Psoas muscle (tissue), 7 donors: ENCODE measurements at regions not wholly inside any gene's neighbourhood (a gene's known extent, or its start where the extent isn't known, plus 50 kb on each side); places are given as distances from the start of the nearest gene placed in this dataset.

ENCODE experiments used
- ATAC-seq, 4 donors: fragments of 200-7000 bp; cut with Tn5 transposase; one replicate each; pipeline ENCODE4 v1.9.1; 2020; ENCODE audit warnings: moderate library complexity in 3 of 4, mild to moderate bottlenecking in 2 of 4
- DNase-seq, 2 donors: peaks; one replicate each; pipeline ENCODE4 v3.0.0-alpha.2; 2020
- H3K27ac ChIP-seq: fragments of 200-600 bp; one replicate; pipeline ENCODE4 v1.8.0; 2022
- H3K27me3 ChIP-seq, 3 donors: fragments of 200-600 bp in 1 of 3; one replicate each; pipeline versions ENCODE4 v1.6.1 to v1.8.0; 2013 to 2022; ENCODE audit warnings: low read length in 2 of 3, mild to moderate bottlenecking in 2 of 3, moderate library complexity in 1 of 3; ENCODE audit not compliant: insufficient read depth in 3 of 3
- H3K36me3 ChIP-seq, 2 donors: fragments of 200-600 bp in 1 of 2; one replicate each; pipeline versions ENCODE4 v1.6.1 to v1.8.0; 2013 to 2022; ENCODE audit warnings: low read depth in 1 of 2, mild to moderate bottlenecking in 1 of 2, moderate library complexity in 1 of 2; ENCODE audit not compliant: insufficient read depth in 1 of 2
- H3K4me1 ChIP-seq: fragments of 200-600 bp; one replicate; pipeline ENCODE4 v1.8.0; 2022
- H3K4me3 ChIP-seq: fragments of 200-600 bp; one replicate; pipeline ENCODE4 v1.8.0; 2022; ENCODE audit warnings: mild to moderate bottlenecking
- H3K9me3 ChIP-seq: fragments of 200-600 bp; one replicate; pipeline ENCODE4 v1.8.0; 2022
- CTCF ChIP-seq: fragments of 200-600 bp; IDR thresholded peaks from one replicate; pipeline ENCODE4 v1.8.0; 2022; ENCODE audit warnings: antibody characterized with exemption
- WGBS, 3 donors: extraction: QIAGEN DNeasy Blood & Tissue Kit; methylation state at CpG; one replicate each; pipeline versions ENCODE4 v1.1.6 to v1.1.7; 2013; 5-methylcytosine and 5-hydroxymethylcytosine counted together
- intact Hi-C, 2 donors: fragments of 100-400 bp; cut with DNase I; formaldehyde crosslinking; loops; one replicate each; pipeline versions ENCODE4 v1.11.0 to v1.14.2; 2022
- donor health status: healthy with polysubstance abuse.
- donor health status: DM: no; HTN: no; CAD: no; lungs with moderate emphysema.
- donor health status: Bipolar disorder and iron deficiency.
- donor health status: healthy.
- donor health status: DM: yes; HTN: yes; CAD: no.
- donor health status: DM: no; HTN: no; CAD: no.
- donor health status: DM: yes; HTN: yes; CAD: no.

GRCh38 chr6:18707714-18708439, 320.7 kb downstream of the RNF144B start:
- TF ChIP-seq CTCF = no peak
- Histone ChIP-seq H3K27me3 (no peaks in the 10 kb centered on the region), H3K36me3 (no peaks in the 10 kb centered on the region), H3K4me3 (no peak overlapping the region), H3K27ac (no peak overlapping the region), H3K4me1 (no peaks in the 10 kb centered on the region), H3K9me3 (no peaks in the 10 kb centered on the region)
- WGBS, 3 donors = 72 to 79% (median 75%) methylated on average over 6 of the region's 6 CpGs
- DNase-seq (no peak), ATAC-seq (no peak)
- intact Hi-C loops = no loop called here

GRCh38 chr6:18712595-18712994, 325.4 kb downstream of the RNF144B start:
- no peak for DNase-seq
- Histone ChIP-seq H3K27ac (no peak overlapping the region), H3K9me3 (no peaks in the 10 kb centered on the region), H3K27me3 (no peaks in the 10 kb centered on the region), H3K36me3 (no peaks in the 10 kb centered on the region), H3K4me3 (no peak overlapping the region), H3K4me1 (no peaks in the 10 kb centered on the region)
- intact Hi-C loops = no loop called here
- ATAC-seq = no peak
- WGBS, 3 donors = 28 to 49% (median 40%) methylated on average over 4 of the region's 4 CpGs
- TF ChIP-seq CTCF = no peak

- TF ChIP-seq CTCF = no peak
- H3K36me3 ChIP-seq = no peaks in the 10 kb centered on the region
- no peaks in the 10 kb centered on the region for H3K4me1 ChIP-seq
- H3K4me3 ChIP-seq = no peak overlapping the region
- H3K27ac ChIP-seq = no peak overlapping the region
- ATAC-seq (no peak), DNase-seq (no peak)
- 41 to 54% (median 49%) methylated on average over 5 of the region's 5 CpGs for WGBS, 3 donors
- no peaks in the 10 kb centered on the region for H3K27me3 ChIP-seq
- intact Hi-C loops = no loop called here
- no peaks in the 10 kb centered on the region for H3K9me3 ChIP-seq
These were observed 332.9 kb downstream of the RNF144B start for GRCh38 chr6:18720075-18720474.

GRCh38 chr6:18724056-18724455, 336.9 kb downstream of the RNF144B start:
- Histone ChIP-seq H3K4me3 (no peak overlapping the region), H3K9me3 (no peaks in the 10 kb centered on the region), H3K36me3 (no peaks in the 10 kb centered on the region), H3K27ac (no peak overlapping the region), H3K27me3 (no peaks in the 10 kb centered on the region), H3K4me1 (no peaks in the 10 kb centered on the region)
- no peak for ATAC-seq
- no peak for DNase-seq
- intact Hi-C loops = no loop called here
- WGBS, 3 donors = 89 to 92% (median 89%) methylated on average over 3 of the region's 3 CpGs
- TF ChIP-seq CTCF = no peak

GRCh38 chr6:18725449-18725848, 338.3 kb downstream of the RNF144B start:
- no peaks in the 10 kb centered on the region for H3K27me3 ChIP-seq
- intact Hi-C loops = no loop called here
- H3K4me3 ChIP-seq = no peak overlapping the region
- no peak overlapping the region for H3K27ac ChIP-seq
- WGBS, 3 donors = 86 to 93% (median 93%) methylated on average over 2 of the region's 2 CpGs
- no peaks in the 10 kb centered on the region for H3K9me3 ChIP-seq
- ATAC-seq (no peak), DNase-seq (no peak)
- no peak for TF ChIP-seq CTCF
- H3K4me1 ChIP-seq = no peaks in the 10 kb centered on the region
- no peaks in the 10 kb centered on the region for H3K36me3 ChIP-seq
